ENCODE measurements at regions not wholly inside any gene's neighbourhood (a gene's known extent, or its start where the extent isn't known, plus 50 kb on each side); places are given as distances from the start of the nearest gene placed in this dataset.

DNA sequence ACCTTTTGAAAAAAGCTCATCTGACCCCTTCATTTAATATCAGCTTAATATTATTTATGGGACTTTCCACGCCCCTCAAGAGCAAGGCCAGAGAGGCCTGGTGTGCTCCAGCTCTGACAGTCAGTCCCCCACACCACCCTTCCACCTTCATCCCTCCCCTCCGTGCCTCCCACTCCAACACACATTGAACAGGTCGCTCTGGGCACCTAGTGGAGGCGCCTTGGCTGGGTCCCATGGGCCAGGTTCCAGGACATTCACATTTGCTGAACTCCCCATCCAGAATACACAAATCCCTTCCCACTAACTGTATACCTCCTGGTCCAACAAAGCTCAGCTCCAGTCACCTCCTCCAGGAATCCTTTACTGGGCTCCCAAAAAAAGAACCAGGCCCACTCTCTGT, 137.5 kb downstream of the BCOR start:
- Histone ChIP-seq H3K9me3 (peaks cover 0 to 5% (median 0%) of the 10 kb centered on the region in 11 donors), H3K27ac (no peak overlapping the region), H3K27me3 (peaks cover 0 to 6% (median 0%) of the 10 kb centered on the region in 7 donors), H3K36me3 (no peaks in the 10 kb centered on the region), H3K4me3 (no peak overlapping the region), H3K4me1 (peaks cover 0 to 15% (median 0%) of the 10 kb centered on the region in 9 donors)
- ATAC-seq: no peak
- no peak for DNase-seq
- 56 to 75% methylated on average over 4 of the region's 4 CpGs for WGBS, 2 donors
- intact Hi-C loops (cut with DNase I): no loop called here
- TF ChIP-seq, protein P1, sequence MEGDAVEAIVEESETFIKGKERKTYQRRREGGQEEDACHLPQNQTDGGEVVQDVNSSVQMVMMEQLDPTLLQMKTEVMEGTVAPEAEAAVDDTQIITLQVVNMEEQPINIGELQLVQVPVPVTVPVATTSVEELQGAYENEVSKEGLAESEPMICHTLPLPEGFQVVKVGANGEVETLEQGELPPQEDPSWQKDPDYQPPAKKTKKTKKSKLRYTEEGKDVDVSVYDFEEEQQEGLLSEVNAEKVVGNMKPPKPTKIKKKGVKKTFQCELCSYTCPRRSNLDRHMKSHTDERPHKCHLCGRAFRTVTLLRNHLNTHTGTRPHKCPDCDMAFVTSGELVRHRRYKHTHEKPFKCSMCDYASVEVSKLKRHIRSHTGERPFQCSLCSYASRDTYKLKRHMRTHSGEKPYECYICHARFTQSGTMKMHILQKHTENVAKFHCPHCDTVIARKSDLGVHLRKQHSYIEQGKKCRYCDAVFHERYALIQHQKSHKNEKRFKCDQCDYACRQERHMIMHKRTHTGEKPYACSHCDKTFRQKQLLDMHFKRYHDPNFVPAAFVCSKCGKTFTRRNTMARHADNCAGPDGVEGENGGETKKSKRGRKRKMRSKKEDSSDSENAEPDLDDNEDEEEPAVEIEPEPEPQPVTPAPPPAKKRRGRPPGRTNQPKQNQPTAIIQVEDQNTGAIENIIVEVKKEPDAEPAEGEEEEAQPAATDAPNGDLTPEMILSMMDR (IDR thresholded peaks at IDR 0.05): no peak

DNA sequence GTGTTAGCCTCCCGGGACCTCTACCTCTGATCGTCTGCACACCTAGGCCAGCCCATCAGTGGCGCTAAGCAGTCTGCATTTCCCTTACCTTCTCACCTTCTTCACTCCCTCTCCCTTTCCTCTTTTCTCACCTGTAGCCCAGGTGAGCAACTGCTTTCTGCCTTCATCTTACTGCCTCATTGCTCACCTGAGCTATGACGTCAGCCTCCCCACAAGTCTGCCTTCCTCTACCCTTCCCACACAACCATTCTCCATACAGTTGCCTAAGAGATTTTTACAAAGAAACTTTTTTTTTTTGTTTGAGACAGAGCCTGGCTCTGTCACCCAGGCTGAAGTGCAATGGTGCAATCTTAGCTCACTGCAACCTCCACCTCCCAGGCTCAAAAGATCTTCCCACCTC, 136.3 kb downstream of the BCOR start:
- WGBS, 2 donors: 92% methylated on average over 4 of the region's 4 CpGs
- ATAC-seq (no peak), DNase-seq (no peak)
- Histone ChIP-seq H3K27ac (no peak overlapping the region), H3K4me3 (no peak overlapping the region), H3K36me3 (no peaks in the 10 kb centered on the region), H3K9me3 (peaks cover 0 to 5% (median 0%) of the 10 kb centered on the region in 11 donors), H3K4me1 (peaks cover 0 to 10% (median 0%) of the 10 kb centered on the region in 9 donors), H3K27me3 (no peaks in the 10 kb centered on the region)
- intact Hi-C loops (cut with DNase I): no loop called here
- TF ChIP-seq, protein P1 (IDR thresholded peaks at IDR 0.05): no peak

DNA sequence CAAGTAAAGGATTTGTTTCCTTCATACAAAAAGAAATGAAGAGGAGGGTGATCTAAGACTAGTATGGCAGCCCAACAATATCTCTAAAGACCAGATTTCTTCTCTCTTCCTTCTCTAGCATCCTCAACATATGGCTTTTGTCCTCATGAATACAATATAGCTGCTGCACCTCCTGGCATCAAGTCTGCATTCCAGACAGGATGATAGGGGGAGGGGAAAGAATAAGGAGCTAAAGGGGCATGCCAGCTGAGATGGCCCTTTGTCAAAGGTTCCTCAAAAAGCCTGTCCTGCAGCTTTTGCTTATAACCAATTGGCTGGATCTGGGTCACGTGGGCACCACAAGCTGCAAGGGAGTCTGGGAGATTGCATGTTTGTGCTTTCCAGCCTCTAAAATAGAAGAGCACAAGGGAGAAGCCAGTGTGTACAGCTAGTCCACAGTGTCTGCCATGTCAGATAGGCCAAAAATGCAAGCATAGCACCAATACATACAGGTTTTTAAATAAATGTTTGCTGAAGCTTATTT, 132.6 kb downstream of the BCOR start:
- TF ChIP-seq, protein P1 (IDR thresholded peaks at IDR 0.05): no peak
- no peaks in the 10 kb centered on the region for H3K36me3 ChIP-seq
- 96 to 100% methylated on average over 1 of the region's 1 CpG for WGBS, 2 donors
- peaks cover 0 to 9% (median 0%) of the 10 kb centered on the region in 7 donors for H3K27me3 ChIP-seq
- H3K27ac ChIP-seq: no peak overlapping the region
- ATAC-seq (no peak), DNase-seq (no peak)
- H3K4me1 ChIP-seq: peaks cover 0 to 6% (median 0%) of the 10 kb centered on the region in 9 donors
- peaks cover 0 to 5% (median 0%) of the 10 kb centered on the region in 11 donors for H3K9me3 ChIP-seq
- intact Hi-C loops (cut with DNase I): no loop called here
- no peak overlapping the region for H3K4me3 ChIP-seq

DNA sequence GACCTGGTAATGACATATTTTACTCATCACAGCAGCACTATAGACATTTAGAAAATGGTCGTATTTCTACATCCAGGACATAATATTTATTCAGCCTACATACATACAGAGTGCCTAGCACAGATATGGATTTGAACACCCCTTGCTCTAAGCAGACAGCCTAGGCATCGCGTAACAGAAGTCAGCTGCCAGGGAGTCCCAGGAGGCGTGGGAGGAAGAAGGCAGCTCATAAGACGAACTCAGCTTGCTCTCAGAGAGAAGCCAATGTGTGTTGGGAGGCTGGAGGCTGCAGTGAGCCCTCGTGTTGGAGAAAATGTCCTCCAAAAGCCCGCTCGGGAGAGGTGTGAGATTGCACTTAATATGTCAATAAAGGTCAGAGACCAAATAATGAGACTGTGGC, 131.6 kb downstream of the BCOR start:
- H3K9me3 ChIP-seq: peaks cover 0 to 12% (median 0%) of the 10 kb centered on the region in 11 donors
- H3K27ac ChIP-seq: no peak overlapping the region
- H3K27me3 ChIP-seq: peaks cover 0 to 9% (median 0%) of the 10 kb centered on the region in 7 donors
- WGBS, 2 donors: 62 to 64% methylated on average over 8 of the region's 8 CpGs
- H3K4me3 ChIP-seq: no peak overlapping the region
- TF ChIP-seq, protein P1 (IDR thresholded peaks at IDR 0.05): no peak
- DNase-seq (no peak), ATAC-seq (no peak)
- peaks cover 0 to 10% (median 0%) of the 10 kb centered on the region in 9 donors for H3K4me1 ChIP-seq
- intact Hi-C loops (cut with DNase I): no loop called here
- no peaks in the 10 kb centered on the region for H3K36me3 ChIP-seq

Measured in heart right ventricle (tissue), 16 donors.